ENCODE measurements at regions not wholly inside any gene's neighbourhood (a gene's known extent, or its start where the extent isn't known, plus 50 kb on each side); places are given as distances from the start of the nearest gene placed in this dataset.

DNA sequence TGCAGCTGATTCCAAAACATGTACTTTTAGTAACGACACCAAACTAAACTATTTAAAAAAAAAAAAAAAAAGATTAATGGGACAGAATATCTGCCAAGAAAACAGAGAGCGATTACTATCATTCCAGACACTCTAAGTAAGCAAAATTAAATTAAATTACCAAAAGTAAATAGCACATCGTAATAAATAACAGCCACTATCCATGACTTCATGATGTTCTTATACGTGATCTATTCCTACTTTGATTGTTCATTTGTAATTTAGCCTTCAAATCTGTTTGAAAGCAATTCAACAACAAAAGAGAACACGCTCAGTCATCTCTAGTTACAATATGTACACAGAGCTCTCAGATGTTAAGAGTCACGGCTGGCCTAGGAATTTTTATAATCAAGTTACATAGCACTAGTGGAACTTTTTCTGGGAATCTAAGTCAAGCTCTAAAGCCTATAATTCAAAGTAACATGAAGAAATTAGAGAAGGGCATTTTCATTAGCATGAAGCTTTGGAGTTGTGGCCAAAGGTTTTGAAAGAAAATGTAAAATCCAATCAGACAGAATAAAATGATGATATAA lies 241.7 kb upstream of the NEBL start:
- H3K4me3 ChIP-seq = no peak overlapping the region
- TF ChIP-seq CTCF (IDR thresholded peaks at IDR 0.05) = no peak
- H3K27me3 ChIP-seq = no peaks in the 10 kb centered on the region
- no peak for DNase-seq (ENCODE audit: low spot score)
- no peaks in the 10 kb centered on the region for H3K9me3 ChIP-seq
- no peaks in the 10 kb centered on the region for H3K36me3 ChIP-seq
- no peaks in the 10 kb centered on the region for H3K4me1 ChIP-seq
- no peak overlapping the region for H3K27ac ChIP-seq

DNA sequence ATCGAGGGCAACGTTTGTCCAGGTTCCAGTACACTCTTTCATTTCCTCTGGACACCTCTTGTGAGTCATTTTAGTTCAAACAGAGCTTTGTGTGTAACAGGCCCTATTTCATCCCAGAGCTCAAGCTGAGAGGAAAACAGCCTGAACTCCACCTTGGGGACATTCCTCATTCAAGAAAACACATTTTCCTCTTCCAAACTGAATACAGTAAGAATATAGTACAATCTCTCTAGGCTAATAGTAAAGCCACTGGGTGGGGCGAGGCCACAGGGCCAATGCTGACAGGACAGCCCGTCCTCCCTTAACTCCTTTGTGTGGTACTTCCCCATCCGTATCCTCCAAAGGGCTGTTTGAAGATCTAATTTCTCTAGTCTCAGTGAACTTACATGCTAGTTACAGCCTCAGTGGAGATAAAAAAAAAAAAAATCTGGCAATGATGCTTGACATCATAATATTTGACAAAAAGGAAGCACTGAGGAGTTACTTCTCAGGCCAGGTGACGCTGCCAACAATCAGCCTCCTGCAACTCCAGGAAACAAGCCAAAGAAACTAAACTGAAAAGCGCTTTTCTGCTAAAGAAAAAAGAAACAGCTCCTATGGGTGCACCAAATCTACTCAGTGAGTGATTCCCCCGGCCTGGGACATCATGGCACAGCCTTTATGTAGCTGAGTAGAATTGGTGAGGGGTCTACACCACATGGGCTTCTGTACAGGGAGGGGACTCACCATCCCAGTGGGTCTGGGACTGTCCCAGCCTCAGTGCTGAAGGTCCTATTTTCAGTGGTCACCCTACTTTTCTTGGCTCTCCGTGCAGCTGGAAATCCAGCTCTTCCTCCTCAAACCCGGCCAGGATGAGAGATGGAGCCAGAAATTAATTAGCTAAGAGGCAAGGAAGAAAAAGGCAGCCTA lies 238.2 kb upstream of the NEBL start:
- H3K27ac ChIP-seq = no peak overlapping the region
- H3K4me1 ChIP-seq = no peaks in the 10 kb centered on the region
- H3K36me3 ChIP-seq = no peaks in the 10 kb centered on the region
- no peak for TF ChIP-seq CTCF (IDR thresholded peaks at IDR 0.05)
- no peaks in the 10 kb centered on the region for H3K27me3 ChIP-seq
- no peaks in the 10 kb centered on the region for H3K9me3 ChIP-seq
- H3K4me3 ChIP-seq = no peak overlapping the region
- DNase-seq (ENCODE audit: low spot score) = no peak

GRCh38 chr10:21134645-21135022 lies 237.5 kb upstream of the NEBL start:
- no peak for DNase-seq (ENCODE audit: low spot score)
- Histone ChIP-seq H3K27me3 (no peaks in the 10 kb centered on the region), H3K4me1 (no peaks in the 10 kb centered on the region), H3K9me3 (no peaks in the 10 kb centered on the region), H3K27ac (no peak overlapping the region), H3K4me3 (no peak overlapping the region), H3K36me3 (no peaks in the 10 kb centered on the region)
- no peak for TF ChIP-seq CTCF (IDR thresholded peaks at IDR 0.05)

DNA sequence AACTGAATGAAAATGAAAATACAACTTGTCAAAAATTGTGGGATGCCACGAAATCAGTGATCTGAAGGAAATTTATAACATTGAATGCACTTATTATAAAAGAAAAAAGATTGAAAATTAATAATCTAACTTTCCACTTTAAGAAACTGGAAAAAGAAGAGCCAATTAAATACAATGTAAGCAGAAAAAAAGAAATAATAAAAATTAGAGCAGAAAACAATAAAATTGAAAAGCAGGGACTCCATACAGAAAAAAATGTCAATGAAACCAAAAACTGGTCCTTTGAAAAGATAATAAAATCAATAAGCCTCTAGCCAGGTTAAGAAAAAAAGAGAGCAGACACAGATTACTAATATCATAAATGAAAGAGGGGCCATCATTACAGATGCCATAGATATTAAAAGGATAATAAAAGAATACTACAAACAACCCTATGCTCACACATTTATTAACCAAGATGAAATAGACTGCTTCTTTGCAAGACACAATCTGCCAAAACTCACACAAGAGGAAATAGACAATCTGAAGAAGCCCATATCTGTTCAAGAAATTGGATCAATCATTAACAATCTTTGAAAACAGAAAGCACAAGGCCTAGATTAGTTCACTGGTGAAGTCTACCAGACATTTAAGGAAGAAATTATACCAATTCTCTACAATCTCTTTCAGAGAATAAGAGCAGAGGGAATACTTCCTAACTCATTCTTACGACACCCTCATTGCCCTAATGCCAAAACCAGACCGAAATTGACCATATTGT lies 233.8 kb upstream of the NEBL start:
- H3K4me3 ChIP-seq = no peak overlapping the region
- DNase-seq (ENCODE audit: low spot score) = no peak
- H3K27me3 ChIP-seq = no peaks in the 10 kb centered on the region
- no peak for TF ChIP-seq CTCF (IDR thresholded peaks at IDR 0.05)
- H3K36me3 ChIP-seq = no peaks in the 10 kb centered on the region
- H3K9me3 ChIP-seq = no peaks in the 10 kb centered on the region
- H3K4me1 ChIP-seq = no peaks in the 10 kb centered on the region
- H3K27ac ChIP-seq = no peak overlapping the region

DNA sequence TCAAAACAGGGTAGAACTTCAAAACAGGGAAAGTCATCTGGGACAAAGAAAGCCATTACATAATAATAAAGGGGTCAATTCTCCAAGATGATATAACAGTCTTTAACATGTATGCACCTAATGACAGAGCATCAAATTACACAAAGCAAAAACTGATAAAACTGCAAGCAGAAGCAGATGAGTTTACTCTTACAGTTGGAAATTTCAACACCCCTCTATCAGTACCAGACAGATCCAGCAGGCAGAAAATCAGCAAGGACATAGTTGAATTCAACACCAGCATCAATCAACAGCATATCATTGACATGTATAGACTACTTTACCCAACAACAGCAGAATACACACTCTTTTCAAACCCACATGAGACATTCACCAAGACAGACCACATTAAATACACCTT lies 233.0 kb upstream of the NEBL start:
- no peak for TF ChIP-seq CTCF (IDR thresholded peaks at IDR 0.05)
- H3K4me1 ChIP-seq = no peaks in the 10 kb centered on the region
- no peaks in the 10 kb centered on the region for H3K36me3 ChIP-seq
- H3K27me3 ChIP-seq = no peaks in the 10 kb centered on the region
- no peak for DNase-seq (ENCODE audit: low spot score)
- H3K27ac ChIP-seq = no peak overlapping the region
- no peaks in the 10 kb centered on the region for H3K9me3 ChIP-seq
- H3K4me3 ChIP-seq = no peak overlapping the region

All from right atrium auricular region (tissue), 2 donors.